GM18511 (cell line): ENCODE measurements at regions not wholly inside any gene's neighbourhood (a gene's known extent, or its start where the extent isn't known, plus 50 kb on each side); places are given as distances from the start of the nearest gene placed in this dataset.
"Not testable (repeated sequence)": the region's sequence is repeated elsewhere in the genome, so short reads cannot be mapped to it uniquely, and the experiment has no call there.

Source experiments
- ATAC-seq: cut with Tn5 transposase; IDR thresholded peaks from one replicate; pipeline ENCODE4 v1.9.1; 2021; ENCODE audit warnings: mild to moderate bottlenecking, moderate library complexity; ENCODE audit not compliant: unreplicated experiment

- ATAC-seq: no peak
Observed at GRCh38 chrX:143455046-143455445, 62.2 kb downstream of the SPANXN3 start.

DNA sequence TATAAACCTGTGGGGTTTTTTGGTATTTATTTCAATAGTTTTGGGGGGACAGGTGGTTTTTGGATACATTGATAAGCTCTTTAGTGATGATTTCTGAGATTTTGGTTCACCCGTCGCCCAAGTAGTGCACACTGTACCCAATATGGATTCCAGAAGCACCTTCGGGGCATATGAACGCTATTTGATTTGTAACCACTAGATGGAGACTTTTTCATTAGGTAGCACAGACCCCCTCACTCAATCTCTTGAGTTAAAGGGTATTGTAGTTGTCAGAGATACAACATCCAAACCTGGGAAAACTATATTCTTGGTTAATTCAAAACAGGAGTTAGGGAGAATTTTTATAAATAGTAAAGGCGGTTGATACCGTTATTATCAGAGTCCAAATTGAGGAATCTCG is 79.8 kb downstream of the SPANXN3 start:
- no peak for ATAC-seq

DNA sequence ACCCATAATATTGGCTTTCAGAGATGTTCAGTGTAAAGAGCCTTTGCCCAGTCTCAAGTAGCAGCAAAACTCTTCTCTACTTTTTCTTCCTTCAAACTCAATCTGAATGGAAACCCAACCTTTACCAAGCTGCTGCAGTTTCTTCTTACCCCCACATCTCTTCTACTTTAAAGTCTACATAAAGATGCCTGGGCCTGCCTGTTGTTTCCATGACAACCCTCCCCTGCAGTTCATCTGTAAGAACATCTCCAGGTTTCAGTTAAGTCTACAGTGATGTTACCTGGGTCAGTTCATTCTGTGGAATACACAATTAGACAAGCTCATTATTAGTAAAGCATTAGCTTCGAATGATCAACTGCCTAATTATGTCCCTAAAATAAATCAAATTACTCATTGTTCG is 81.4 kb downstream of the SPANXN3 start:
- no peak for ATAC-seq

DNA sequence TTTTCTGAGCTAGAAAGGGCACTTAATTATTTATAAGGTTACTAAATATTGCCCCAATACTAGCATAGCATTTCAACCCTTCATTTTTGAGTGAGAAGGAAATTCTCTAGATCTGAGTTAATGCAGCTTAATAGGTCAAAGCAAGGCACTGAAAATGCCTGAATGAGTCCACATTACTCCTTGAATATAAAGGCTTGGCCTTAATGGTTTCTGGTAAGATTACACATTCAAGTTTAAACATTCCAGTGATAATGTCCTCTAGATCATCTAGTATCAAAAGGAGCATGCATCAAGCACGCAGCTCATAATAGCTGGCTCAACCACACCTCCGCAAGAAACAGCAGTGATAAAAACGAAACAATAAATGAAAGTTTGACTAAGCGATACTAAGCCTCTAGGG is 87.5 kb downstream of the SPANXN3 start:
- no peak for ATAC-seq

DNA sequence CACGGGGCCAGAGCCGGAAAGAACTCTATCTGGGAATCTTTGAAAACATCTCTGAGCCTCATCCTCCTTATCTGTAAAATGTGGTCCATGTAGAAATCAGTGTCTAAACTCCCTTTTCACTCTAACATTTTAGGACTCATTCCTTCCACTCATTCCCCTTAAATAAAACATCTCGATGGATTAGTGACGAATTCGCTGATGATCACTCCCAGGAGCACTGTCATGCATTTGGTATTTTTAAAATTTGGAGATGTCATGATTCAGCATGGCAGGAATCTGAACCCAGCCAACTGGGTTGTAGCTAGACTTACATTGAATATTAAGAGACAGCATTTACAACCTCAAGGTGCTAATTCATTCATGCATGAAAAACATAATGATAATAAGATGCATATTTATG is 88.1 kb downstream of the SPANXN3 start:
- ATAC-seq: no peak

DNA sequence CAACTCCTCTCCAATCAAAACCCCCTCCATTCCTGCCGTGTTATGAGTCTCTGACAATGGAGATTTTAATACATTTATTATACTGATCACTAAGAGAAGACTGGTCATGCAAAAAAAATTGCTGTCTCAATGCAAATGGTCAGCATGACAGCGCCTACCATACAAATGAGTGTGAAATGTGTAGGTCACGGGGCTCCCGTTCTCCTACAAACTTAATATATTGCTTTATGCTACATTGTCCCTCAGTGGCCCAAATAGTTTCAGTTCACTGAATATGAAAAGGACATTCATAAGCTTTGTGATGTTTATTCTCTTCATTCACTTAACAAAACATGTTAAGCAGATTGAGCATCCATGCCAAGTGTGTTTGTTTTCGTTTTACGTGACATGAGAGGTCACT is 116.1 kb downstream of the SPANXN3 start:
- ATAC-seq: no peak

GRCh38 chrX:143378851-143379250 is 138.4 kb downstream of the SPANXN3 start:
- ATAC-seq: no peak

DNA sequence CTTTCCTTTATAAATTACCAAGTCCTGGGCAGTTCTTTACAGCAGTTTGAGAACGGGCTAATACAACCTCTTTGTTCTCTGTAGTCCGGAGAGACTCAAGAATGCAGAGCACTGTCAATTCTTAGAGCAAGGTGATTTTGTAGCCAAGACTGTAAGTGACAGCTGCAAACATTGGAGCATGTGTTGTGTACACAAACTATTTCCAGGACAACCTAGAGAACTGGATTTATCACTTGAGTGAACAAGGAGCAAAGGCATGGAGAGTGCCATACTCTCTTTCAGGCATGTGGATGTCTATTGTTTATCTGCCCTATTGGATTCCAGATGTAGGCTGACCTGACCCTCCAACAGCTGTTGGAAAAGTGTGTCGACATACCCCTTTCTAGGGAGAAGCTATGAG is 153.9 kb downstream of the SPANXN3 start:
- ATAC-seq: no peak

DNA sequence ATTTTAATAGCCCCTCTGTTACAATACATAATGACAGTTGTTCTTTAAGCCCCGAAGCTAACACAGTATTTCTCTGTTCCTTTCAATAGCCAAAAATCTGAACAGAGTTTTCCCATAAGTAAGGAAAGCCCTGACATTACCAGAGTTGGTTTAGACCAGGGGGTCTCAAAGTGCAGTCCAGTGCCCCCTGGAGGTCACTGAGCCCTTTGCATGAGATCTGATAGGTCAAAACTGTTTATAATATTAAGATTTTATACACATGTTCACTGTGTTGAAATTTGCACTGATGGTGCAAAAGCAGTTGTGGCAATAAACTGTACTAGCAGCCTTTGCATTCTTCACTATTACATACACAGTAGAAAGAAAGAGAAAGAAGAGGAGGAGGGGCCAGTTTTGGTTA is 177.1 kb downstream of the SPANXN3 start:
- no peak for ATAC-seq

- ATAC-seq: no peak
Observed at GRCh38 chrX:143336261-143336660, 181.0 kb downstream of the SPANXN3 start.

DNA sequence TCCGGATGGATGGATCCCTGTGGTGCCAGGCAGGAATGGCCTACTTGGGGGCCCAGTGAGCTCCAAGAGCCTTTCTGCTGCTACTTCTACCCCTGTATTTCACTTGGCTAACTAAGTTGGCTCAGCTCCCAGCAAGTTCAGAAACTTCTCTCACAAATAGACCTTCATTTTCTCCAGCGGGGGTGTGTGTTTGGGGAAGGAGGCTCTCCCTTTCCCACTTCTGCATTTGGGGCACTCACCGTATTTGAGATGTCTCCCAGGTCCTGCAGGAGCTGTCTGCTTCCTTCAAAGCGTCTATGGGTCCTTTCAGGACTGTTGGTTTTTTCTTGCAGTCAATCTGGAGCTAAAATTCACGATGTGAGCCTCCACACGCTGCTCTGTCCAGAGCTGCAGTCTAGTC is 197.7 kb downstream of the SPANXN3 start:
- no peak for ATAC-seq

GRCh38 chrX:143318857-143319256 is 198.4 kb downstream of the SPANXN3 start:
- ATAC-seq: not testable (repeated sequence)

GRCh38 chrX:143306991-143307937 is 210.0 kb downstream of the SPANXN3 start:
- ATAC-seq: no peak

DNA sequence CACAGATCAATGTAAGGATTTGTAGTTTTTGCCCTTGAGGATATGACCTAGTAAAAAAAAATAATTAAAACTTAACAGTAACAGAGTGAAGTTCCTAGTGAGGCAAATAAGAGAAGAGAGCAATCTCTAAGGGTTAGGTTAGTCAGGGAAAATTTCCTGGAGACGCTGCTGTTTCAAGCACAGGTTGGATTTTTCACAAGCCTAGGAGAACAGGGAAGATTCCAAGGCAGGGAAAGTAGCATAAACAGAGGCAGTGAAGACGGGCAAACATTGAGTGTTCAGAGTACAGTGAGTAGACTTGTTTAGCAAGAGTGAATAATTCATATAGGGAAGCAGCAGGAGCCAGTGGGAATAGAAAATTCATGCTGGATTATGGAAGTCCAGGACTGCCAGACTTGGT is 212.8 kb downstream of the SPANXN3 start:
- no peak for ATAC-seq

DNA sequence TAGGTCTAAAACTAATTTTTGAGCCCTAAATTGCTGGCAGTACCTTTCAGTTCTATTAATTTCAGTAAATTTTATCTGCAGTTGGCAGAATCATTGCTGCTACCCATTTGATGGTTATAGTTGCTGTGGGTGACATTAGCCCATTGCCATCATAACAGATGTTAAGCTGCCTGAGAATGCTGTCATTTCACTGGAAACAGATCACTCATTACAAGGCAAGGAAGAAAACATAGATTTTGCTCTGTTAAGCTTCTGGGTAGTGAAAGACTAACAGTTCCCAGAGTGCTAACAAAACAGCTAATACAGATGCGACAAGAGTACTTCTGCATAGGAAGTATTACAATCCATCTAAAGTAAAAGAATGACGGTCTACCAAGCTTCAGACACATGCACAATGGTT is 213.2 kb downstream of the SPANXN3 start:
- ATAC-seq: no peak

DNA sequence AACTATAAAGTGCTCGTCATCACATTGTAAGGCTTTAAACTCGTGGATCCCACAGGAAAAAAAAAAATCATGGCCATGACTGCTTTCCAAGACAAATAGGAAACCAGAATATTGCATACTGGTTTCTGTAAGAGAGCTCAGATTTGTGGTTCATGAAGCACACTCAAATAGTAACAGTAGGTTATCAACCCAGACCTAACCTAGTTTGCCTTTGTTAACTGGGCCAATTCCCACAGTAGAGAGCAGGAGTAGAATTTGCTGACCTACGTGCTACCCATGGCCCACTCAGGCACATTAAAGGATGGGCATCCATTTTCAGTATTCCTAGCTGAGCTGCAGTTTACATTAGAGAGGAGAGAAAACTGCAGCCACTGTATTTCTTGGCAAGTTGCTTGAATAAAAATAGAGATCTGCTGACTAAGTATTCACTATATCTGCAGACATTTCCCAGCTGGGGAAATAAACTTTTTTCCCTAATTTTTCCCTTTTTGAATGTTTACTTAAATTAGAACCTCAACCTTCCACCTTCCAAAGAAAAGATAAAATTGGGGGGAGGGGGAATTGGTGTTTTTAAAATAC is 218.5 kb downstream of the SPANXN3 start:
- ATAC-seq: no peak

GRCh38 chrX:143296521-143296920 is 220.8 kb downstream of the SPANXN3 start:
- no peak for ATAC-seq

- ATAC-seq: no peak
Observed at GRCh38 chrX:143287236-143287635, 230.0 kb downstream of the SPANXN3 start.

DNA sequence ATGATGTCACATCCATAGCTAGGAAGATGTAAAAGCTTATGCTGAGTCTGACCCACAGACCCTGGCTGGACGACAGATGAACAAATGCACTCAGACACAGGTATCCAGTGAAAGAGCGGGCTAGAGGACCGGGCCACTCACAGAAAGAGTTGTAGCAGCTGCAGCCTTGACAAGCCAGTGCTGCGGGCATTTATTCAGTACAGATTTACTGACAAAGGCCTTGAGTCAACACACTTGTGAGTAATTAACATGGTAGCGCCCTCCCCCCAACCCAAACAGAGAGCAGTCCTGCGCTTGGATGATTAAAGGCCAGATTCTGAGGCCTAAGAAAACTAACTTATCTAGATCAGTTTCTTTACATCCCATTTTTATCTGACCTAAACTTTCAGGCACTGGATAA is 244.6 kb downstream of the SPANXN4 start:
- ATAC-seq: no peak

DNA sequence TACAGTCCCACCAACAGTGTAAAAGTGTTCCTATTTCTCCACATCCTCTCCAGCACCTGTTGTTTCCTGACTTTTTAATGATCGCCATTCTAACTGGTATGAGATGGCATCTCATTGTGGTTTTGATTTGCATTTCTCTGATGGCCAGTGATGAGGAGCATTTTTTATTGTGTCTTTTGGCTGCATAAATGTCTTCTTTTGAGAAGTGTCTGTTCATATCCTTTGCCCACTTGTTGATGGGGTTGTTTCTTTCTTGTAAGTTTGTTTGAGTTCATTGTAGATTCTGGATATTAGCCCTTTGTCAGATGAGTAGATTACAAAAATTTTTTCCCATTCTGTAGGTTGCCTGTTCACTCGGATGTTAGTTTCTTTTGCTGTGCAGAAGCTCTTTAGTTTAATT is 218.9 kb downstream of the SPANXN4 start:
- ATAC-seq: not testable (repeated sequence)

- ATAC-seq: no peak
Observed at GRCh38 chrX:143240658-143241057, 214.9 kb downstream of the SPANXN4 start.

DNA sequence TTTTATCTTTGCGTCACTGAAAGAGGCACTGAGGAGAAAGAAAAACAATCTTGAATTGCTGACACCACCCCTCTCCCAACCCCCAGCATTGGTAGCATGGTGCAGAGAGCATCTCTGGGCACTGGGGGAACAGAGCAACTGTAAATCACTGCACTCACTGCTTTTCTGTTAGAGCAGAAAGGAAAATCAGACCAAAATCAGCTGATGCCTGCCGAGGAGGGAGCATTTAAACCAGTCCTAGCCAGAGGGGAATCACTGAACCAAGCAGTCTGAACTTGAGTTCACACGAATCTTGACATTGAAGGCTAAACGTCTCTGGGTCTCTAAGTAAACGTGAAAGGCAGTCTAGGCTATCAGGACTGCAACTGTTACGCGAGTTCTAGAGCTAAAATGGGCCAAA is 205.8 kb downstream of the SPANXN4 start:
- no peak for ATAC-seq
